ENCODE measurements at regions not wholly inside any gene's neighbourhood (a gene's known extent, or its start where the extent isn't known, plus 50 kb on each side); places are given as distances from the start of the nearest gene placed in this dataset.

GRCh38 chr4:13316354-13316753, 167.8 kb downstream of the RAB28 start:
- no peaks in the 10 kb centered on the region for H3K36me3 Mint-ChIP-seq (ENCODE audit: insufficient read depth)
- H3K4me3 Mint-ChIP-seq, result no peak overlapping the region
- H3K4me1 Mint-ChIP-seq (ENCODE audit: low read depth in 2 of 2), result no peaks in the 10 kb centered on the region
- H3K27me3 Mint-ChIP-seq, result no peaks in the 10 kb centered on the region
- ATAC-seq (replicated peaks), result no peak
- H3K9me3 Mint-ChIP-seq, result peaks cover 0 to 2% of the 10 kb centered on the region in 2 donors
- no peak for DNase-seq
- H3K27ac Mint-ChIP-seq, result no peak overlapping the region

DNA sequence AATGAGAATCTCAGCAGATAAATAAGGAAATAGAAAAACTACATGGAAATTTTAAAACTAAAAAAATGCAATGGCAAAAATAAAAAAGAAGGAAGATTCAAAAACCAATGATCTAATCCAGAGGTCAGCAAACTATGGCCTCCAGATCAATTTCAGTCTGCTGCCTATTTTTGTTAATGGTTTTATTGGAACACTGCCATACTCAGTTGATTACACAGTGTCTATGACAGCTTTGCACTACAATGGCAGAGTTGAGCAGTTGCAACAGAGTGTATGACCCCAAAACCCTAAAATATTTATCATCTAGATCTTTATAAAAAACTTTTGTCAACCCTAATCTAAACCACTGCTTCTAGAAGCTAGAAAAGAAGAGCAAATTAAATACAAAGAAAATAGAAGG, 170.3 kb downstream of the RAB28 start:
- no peaks in the 10 kb centered on the region for H3K4me1 Mint-ChIP-seq (ENCODE audit: low read depth in 2 of 2)
- no peak overlapping the region for H3K27ac Mint-ChIP-seq
- ATAC-seq (replicated peaks) (no peak), DNase-seq (no peak)
- H3K27me3 Mint-ChIP-seq, result no peaks in the 10 kb centered on the region
- no peak overlapping the region for H3K4me3 Mint-ChIP-seq
- H3K9me3 Mint-ChIP-seq, result peaks cover 0 to 2% of the 10 kb centered on the region in 2 donors
- no peaks in the 10 kb centered on the region for H3K36me3 Mint-ChIP-seq (ENCODE audit: insufficient read depth)

DNA sequence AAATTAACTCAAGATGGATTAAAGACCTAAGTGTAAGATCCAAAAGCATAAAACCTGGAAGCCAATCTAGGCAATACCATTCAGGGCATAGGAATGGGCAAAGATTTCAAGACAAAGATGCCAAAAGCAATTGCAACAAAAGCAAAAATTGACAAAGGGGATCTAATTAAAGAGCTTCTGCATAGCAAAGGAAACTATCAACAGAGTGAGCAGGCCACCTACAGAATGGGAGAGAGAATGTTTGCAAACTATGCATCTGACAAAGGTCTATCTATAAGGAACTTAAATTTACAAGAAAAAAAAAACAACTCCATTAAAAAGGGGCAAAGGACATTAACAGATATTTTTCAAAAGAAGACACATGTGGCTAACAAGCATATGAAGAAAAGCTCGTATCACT, 171.9 kb downstream of the RAB28 start:
- DNase-seq (no peak), ATAC-seq (replicated peaks) (no peak)
- Mint-ChIP-seq H3K27me3 (no peaks in the 10 kb centered on the region), H3K9me3 (peaks cover 0 to 2% of the 10 kb centered on the region in 2 donors), H3K4me1 (ENCODE audit: low read depth in 2 of 2) (no peaks in the 10 kb centered on the region), H3K36me3 (ENCODE audit: insufficient read depth) (no peaks in the 10 kb centered on the region), H3K27ac (no peak overlapping the region), H3K4me3 (no peak overlapping the region)

- DNase-seq (no peak), ATAC-seq (replicated peaks) (no peak)
- H3K27me3 Mint-ChIP-seq, result no peaks in the 10 kb centered on the region
- no peaks in the 10 kb centered on the region for H3K36me3 Mint-ChIP-seq (ENCODE audit: insufficient read depth)
- no peaks in the 10 kb centered on the region for H3K4me1 Mint-ChIP-seq (ENCODE audit: low read depth in 2 of 2)
- H3K27ac Mint-ChIP-seq, result no peak overlapping the region
- H3K9me3 Mint-ChIP-seq, result peaks cover 2 to 9% of the 10 kb centered on the region in 2 donors
- H3K4me3 Mint-ChIP-seq, result no peak overlapping the region
Measured at GRCh38 chr4:13309751-13310150, 174.4 kb downstream of the RAB28 start.

DNA sequence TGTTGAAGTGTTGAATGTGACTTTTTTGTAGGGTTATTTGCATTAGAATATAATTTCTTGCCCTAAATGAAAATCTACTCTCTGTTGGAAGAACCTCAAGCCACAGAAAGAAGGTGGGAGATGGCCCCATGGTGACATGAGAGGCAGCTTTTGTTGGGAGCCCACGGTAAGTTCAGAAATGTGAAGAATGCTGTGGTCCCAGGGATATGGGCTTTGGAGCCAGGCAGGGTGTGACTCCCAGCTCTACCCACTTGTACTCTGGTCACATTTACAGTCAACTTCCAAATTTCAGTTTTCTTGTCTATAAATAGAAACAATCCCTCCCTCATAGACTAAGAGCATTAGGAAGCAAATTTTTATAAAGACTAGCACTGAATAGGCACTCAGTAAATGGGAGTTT, 177.8 kb downstream of the RAB28 start:
- Mint-ChIP-seq H3K4me3 (no peak overlapping the region), H3K4me1 (ENCODE audit: low read depth in 2 of 2) (no peaks in the 10 kb centered on the region), H3K9me3 (peaks cover 0 to 9% of the 10 kb centered on the region in 2 donors), H3K27ac (no peak overlapping the region), H3K27me3 (no peaks in the 10 kb centered on the region), H3K36me3 (ENCODE audit: insufficient read depth) (no peaks in the 10 kb centered on the region)
- ATAC-seq (replicated peaks), result no peak
- no peak for DNase-seq

DNA sequence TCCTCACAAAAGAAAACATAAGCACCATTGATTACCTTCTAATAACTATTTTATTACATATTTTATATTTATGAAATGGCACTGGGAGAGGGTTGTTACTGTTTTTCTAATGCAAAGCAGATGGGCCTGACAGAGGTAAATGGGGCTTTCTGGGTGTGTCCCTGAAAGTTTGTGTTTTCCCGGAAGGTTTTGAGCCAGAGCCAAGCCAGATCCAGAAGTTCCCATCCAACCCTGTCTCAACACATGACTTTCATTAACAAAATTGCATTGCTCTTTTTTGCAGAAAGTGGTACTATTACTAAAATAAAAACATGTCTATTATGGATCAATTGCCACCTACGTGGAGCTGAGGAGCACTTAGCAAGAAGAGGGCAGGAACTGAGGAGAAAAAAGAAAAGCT, 181.3 kb downstream of the RAB28 start:
- Mint-ChIP-seq H3K27ac (no peak overlapping the region), H3K4me1 (ENCODE audit: low read depth in 2 of 2) (no peaks in the 10 kb centered on the region), H3K27me3 (no peaks in the 10 kb centered on the region), H3K9me3 (peaks cover 5 to 30% of the 10 kb centered on the region in 2 donors), H3K36me3 (ENCODE audit: insufficient read depth) (no peaks in the 10 kb centered on the region), H3K4me3 (no peak overlapping the region)
- ATAC-seq (replicated peaks), result no peak
- no peak for DNase-seq

GRCh38 chr4:13299343-13299742, 184.8 kb downstream of the RAB28 start:
- H3K9me3 Mint-ChIP-seq, result peaks cover 6 to 21% of the 10 kb centered on the region in 2 donors
- no peaks in the 10 kb centered on the region for H3K36me3 Mint-ChIP-seq (ENCODE audit: insufficient read depth)
- no peak overlapping the region for H3K27ac Mint-ChIP-seq
- no peak overlapping the region for H3K4me3 Mint-ChIP-seq
- H3K27me3 Mint-ChIP-seq, result no peaks in the 10 kb centered on the region
- DNase-seq, result no peak
- ATAC-seq (replicated peaks), result no peak
- no peaks in the 10 kb centered on the region for H3K4me1 Mint-ChIP-seq (ENCODE audit: low read depth in 2 of 2)

DNA sequence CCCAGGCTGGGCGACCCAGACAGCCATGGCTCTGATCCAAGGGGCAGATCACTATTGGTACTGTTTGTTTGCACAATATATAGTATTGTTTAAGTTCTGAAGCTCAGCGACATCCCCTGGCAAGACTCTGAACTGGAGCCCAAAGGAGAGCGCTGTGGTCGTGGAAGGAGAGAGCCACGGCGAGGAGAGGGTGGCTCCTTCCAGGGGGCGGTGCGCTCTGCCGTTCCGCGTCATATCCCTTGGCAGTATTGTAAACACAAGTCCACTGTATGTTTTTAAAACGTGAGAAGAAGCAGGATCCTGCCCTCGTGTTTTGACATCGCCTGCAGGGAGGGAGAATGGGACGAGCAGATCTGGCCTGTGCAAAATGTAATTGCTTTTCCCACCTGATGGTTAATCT, 185.5 kb downstream of the RAB28 start:
- no peak overlapping the region for H3K27ac Mint-ChIP-seq
- H3K27me3 Mint-ChIP-seq, result no peaks in the 10 kb centered on the region
- H3K9me3 Mint-ChIP-seq, result peaks cover 6 to 21% of the 10 kb centered on the region in 2 donors
- DNase-seq (no peak), ATAC-seq (replicated peaks) (no peak)
- no peaks in the 10 kb centered on the region for H3K36me3 Mint-ChIP-seq (ENCODE audit: insufficient read depth)
- H3K4me3 Mint-ChIP-seq, result no peak overlapping the region
- no peaks in the 10 kb centered on the region for H3K4me1 Mint-ChIP-seq (ENCODE audit: low read depth in 2 of 2)

DNA sequence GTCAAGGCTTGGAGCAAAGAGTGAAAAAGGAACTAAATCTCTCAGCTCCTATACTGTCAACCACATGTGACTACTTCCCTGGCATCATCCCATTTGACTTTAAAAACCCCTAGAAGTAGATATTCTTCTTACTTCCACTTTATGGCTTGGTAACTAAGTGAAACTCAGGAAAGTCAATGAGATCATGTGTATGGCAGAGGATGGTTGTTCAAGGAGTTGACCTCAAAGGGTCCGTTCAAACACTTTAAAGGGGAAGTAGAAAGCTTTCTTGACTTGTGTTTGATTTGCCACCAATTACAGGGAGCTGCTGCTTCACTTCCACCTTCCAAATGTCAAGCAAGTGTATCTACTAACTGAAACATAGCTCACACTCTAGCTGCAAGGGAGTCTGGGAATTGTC, 187.2 kb downstream of the RAB28 start:
- DNase-seq, result no peak
- no peak overlapping the region for H3K4me3 Mint-ChIP-seq
- no peak for ATAC-seq (replicated peaks)
- peaks cover 6 to 34% of the 10 kb centered on the region in 2 donors for H3K9me3 Mint-ChIP-seq
- H3K36me3 Mint-ChIP-seq (ENCODE audit: insufficient read depth), result peaks cover 3% of the 10 kb centered on the region
- H3K4me1 Mint-ChIP-seq (ENCODE audit: low read depth in 2 of 2), result no peaks in the 10 kb centered on the region
- no peaks in the 10 kb centered on the region for H3K27me3 Mint-ChIP-seq
- H3K27ac Mint-ChIP-seq, result no peak overlapping the region

DNA sequence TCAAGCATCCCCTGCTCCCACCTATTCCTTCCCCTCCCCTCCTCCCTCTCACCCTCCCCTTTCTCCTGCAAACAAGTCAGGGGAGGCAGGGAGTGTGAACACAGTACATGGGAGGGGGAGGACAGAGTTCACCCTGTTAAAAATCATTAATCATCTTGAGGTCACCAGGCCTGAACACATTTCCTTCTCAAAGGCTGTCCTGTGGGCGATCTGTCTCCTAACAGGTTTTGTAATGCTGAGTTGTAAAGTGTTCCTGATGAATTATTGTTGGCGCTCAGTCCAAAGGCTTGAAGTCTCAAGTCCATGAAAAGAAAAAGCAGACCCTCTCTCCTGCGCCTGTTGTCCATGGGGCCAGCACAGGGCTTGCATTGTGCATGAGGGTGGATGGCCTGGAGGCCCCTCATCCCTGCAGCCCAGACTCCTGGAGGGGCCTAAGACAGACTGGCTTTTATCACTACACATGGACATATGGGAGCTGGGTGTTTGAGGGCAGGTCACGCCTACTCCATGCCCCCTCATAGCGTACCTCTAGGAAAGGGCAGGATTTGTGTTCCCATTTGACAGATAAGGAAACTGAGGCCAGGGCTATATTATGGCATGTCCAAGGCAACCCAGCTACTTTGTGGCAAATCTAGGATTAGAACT, 189.1 kb downstream of the RAB28 start:
- no peak for DNase-seq
- H3K9me3 Mint-ChIP-seq, result peaks cover 8 to 33% of the 10 kb centered on the region in 2 donors
- no peaks in the 10 kb centered on the region for H3K4me1 Mint-ChIP-seq (ENCODE audit: low read depth in 2 of 2)
- no peak overlapping the region for H3K27ac Mint-ChIP-seq
- no peaks in the 10 kb centered on the region for H3K27me3 Mint-ChIP-seq
- no peak for ATAC-seq (replicated peaks)
- H3K36me3 Mint-ChIP-seq (ENCODE audit: insufficient read depth), result peaks cover 3% of the 10 kb centered on the region
- no peak overlapping the region for H3K4me3 Mint-ChIP-seq

GRCh38 chr4:13292372-13292771, 191.8 kb downstream of the RAB28 start:
- DNase-seq, result no peak
- no peaks in the 10 kb centered on the region for H3K27me3 Mint-ChIP-seq
- ATAC-seq (replicated peaks), result no peak
- no peaks in the 10 kb centered on the region for H3K4me1 Mint-ChIP-seq (ENCODE audit: low read depth in 2 of 2)
- peaks cover 12 to 41% of the 10 kb centered on the region in 2 donors for H3K9me3 Mint-ChIP-seq
- H3K4me3 Mint-ChIP-seq, result no peak overlapping the region
- H3K36me3 Mint-ChIP-seq (ENCODE audit: insufficient read depth), result peaks cover 3% of the 10 kb centered on the region
- H3K27ac Mint-ChIP-seq, result no peak overlapping the region

DNA sequence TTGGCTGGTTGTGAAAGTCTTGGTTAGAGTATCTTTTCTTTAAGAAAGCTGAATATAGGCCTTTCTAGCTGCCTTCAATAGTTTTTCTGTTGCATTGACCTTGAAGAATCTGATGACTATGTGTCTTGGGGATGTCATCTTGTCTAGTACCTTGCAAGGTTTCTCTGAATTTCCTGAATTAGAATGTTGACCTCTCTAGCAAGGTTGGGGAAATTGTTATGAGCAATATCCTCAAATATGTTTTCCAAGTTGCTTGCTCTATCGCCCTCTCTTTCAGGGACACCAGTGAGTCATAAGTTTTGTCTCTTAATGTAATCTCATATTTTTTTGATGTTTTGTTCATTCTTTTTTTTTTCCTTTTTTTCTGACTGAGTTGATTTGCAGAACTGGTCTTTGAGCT, 194.7 kb downstream of the RAB28 start:
- Mint-ChIP-seq H3K9me3 (peaks cover 17 to 42% of the 10 kb centered on the region in 2 donors), H3K4me1 (ENCODE audit: low read depth in 2 of 2) (no peaks in the 10 kb centered on the region), H3K4me3 (no peak overlapping the region), H3K27me3 (no peaks in the 10 kb centered on the region), H3K36me3 (ENCODE audit: insufficient read depth) (peaks cover 3% of the 10 kb centered on the region), H3K27ac (no peak overlapping the region)
- DNase-seq (no peak), ATAC-seq (replicated peaks) (no peak)

DNA sequence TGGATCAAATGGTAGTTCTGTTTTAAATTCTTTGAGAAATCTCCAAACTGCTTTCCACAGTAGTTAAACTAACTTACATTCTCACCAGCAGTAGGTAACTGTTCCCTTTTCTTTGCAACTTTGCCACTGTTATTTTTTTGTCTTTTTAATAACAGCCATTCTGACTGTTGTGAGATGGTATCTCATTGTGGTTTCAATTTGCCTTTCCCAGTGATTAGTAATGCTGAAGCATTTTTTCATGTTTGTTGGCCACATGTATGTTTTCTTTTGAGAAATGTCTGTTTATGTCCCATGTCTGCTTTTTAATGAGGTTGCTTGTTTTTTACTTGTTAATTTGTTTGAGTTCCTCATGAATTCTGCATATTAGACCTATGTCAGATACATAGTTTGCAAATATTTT, 198.8 kb downstream of the RAB28 start:
- Mint-ChIP-seq H3K4me3 (no peak overlapping the region), H3K4me1 (ENCODE audit: low read depth in 2 of 2) (no peaks in the 10 kb centered on the region), H3K36me3 (ENCODE audit: insufficient read depth) (no peaks in the 10 kb centered on the region), H3K27ac (no peak overlapping the region), H3K27me3 (no peaks in the 10 kb centered on the region), H3K9me3 (peaks cover 18 to 19% of the 10 kb centered on the region in 2 donors)
- DNase-seq, result no peak
- ATAC-seq (replicated peaks), result no peak

DNA sequence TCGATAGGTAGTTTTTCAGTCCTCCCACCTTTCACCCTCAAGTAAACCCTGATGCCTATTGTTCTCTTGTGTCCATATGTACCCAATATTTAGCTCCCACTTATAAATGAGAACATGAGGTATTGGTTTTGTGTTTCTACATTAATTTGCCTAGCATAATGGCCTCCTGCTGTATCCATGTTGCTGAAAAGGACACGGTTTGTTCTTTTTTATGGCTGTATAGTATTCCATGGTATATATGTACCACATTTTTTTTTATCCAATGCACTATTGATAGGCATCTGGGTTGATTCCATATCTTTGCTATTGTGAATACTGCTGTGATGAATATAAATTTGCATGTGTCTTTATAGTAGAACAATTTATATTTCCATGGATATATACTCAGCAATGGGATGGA, 199.2 kb downstream of the RAB28 start:
- Mint-ChIP-seq H3K9me3 (peaks cover 18 to 19% of the 10 kb centered on the region in 2 donors), H3K4me3 (no peak overlapping the region), H3K36me3 (ENCODE audit: insufficient read depth) (no peaks in the 10 kb centered on the region)

DNA sequence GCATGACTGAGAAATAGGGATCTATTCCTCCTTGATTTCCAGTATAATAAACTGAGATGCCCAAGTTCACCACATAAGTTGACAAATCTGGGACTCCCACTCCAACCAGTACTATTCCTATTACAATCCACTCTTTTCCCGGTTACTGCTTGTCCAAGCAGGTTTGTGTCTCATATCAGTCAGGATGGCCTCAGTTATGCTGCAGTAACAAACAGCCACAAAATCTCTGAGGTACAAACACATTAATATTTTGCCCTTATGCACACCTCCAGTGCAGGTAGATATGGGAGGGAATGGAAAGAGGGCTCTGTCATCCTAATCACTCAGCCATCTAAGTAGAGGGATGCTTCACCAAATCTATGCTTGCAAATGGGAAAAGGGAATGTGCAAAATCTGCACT, 207.8 kb downstream of the RAB28 start:
- no peaks in the 10 kb centered on the region for H3K4me1 Mint-ChIP-seq (ENCODE audit: low read depth in 2 of 2)
- peaks cover 19 to 22% of the 10 kb centered on the region in 2 donors for H3K9me3 Mint-ChIP-seq
- no peak overlapping the region for H3K4me3 Mint-ChIP-seq
- no peak overlapping the region for H3K27ac Mint-ChIP-seq
- no peaks in the 10 kb centered on the region for H3K36me3 Mint-ChIP-seq (ENCODE audit: insufficient read depth)
- ATAC-seq (replicated peaks) (no peak), DNase-seq (no peak)
- no peaks in the 10 kb centered on the region for H3K27me3 Mint-ChIP-seq

More for the DNA sequence above, 199.2 kb downstream of the RAB28 start:
- no peak for DNase-seq
- H3K27ac Mint-ChIP-seq, result no peak overlapping the region
- no peaks in the 10 kb centered on the region for H3K27me3 Mint-ChIP-seq
- H3K4me1 Mint-ChIP-seq (ENCODE audit: low read depth in 2 of 2), result no peaks in the 10 kb centered on the region
- no peak for ATAC-seq (replicated peaks)
